Astrocyte of the cerebellum (primary cell): ENCODE measurements at regions not wholly inside any gene's neighbourhood (a gene's known extent, or its start where the extent isn't known, plus 50 kb on each side); places are given as distances from the start of the nearest gene placed in this dataset.

ENCODE experiments used
- DNase-seq: peaks from one replicate; pipeline ENCODE4 v3.0.0-alpha.2; 2011; ENCODE audit warnings: low read depth
- H3K4me3 ChIP-seq: 2 replicates; pipeline ENCODE4 v1.5.1; 2011; ENCODE audit warnings: mild to moderate bottlenecking, low read depth, low read length, moderate library complexity
- in situ Hi-C: cut with HindIII; loops from 2 replicates; pipeline ENCODE4 v1.10.0; 2017; ENCODE audit warnings: low sequenced_read_pairs
- TF ChIP-seq, protein P1 (sequence below): IDR thresholded peaks from 2 replicates; pipeline ENCODE4 v1.5.1; 2012; ENCODE audit warnings: low read length, low read depth, moderate library complexity, mild to moderate bottlenecking; ENCODE audit errors: missing control alignments

DNA sequence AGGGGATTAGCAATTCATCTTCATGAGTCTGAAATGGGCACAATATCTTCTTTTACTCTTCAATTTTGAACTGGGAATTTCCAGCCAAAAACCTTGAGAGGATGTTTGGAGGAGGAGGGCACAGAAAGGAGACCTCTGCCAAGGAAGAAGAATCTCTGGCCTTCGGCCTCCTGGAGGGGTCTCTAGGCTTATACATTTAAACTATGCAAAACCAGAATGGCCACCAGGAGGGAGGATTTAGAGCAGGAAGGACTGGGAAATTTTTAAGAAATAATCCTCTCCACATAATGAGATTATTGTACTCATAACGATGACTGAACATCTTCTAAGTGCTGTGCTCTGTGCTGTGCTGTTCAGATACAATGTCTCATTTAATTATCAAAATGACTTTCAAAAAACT is 325.9 kb downstream of the NDFIP2 start:
- TF ChIP-seq, protein P1, sequence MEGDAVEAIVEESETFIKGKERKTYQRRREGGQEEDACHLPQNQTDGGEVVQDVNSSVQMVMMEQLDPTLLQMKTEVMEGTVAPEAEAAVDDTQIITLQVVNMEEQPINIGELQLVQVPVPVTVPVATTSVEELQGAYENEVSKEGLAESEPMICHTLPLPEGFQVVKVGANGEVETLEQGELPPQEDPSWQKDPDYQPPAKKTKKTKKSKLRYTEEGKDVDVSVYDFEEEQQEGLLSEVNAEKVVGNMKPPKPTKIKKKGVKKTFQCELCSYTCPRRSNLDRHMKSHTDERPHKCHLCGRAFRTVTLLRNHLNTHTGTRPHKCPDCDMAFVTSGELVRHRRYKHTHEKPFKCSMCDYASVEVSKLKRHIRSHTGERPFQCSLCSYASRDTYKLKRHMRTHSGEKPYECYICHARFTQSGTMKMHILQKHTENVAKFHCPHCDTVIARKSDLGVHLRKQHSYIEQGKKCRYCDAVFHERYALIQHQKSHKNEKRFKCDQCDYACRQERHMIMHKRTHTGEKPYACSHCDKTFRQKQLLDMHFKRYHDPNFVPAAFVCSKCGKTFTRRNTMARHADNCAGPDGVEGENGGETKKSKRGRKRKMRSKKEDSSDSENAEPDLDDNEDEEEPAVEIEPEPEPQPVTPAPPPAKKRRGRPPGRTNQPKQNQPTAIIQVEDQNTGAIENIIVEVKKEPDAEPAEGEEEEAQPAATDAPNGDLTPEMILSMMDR, result no peak
- in situ Hi-C loops, result no loop called here
- DNase-seq, result no peak
- no peak overlapping the region for H3K4me3 ChIP-seq

DNA sequence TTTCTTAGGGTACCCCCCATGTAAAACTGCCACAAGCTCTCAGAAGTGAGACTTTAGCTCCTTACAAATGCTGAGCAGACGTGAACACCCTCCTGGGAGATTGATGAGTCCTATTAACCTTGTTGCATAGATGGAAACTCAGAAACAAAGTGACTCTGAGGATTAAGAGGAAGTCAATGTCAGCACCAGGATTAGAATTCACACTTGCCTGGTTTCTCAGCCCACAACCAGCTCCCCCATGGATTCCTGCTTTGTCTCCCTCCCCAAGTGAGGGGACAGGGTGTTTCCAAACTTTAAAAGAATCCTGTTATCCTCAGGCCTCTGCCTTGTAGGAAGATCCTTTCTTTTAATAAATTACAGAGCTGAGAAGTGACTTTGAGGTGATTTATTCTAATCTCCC is 324.4 kb downstream of the NDFIP2 start:
- DNase-seq, result no peak
- in situ Hi-C loops, result no loop called here

DNA sequence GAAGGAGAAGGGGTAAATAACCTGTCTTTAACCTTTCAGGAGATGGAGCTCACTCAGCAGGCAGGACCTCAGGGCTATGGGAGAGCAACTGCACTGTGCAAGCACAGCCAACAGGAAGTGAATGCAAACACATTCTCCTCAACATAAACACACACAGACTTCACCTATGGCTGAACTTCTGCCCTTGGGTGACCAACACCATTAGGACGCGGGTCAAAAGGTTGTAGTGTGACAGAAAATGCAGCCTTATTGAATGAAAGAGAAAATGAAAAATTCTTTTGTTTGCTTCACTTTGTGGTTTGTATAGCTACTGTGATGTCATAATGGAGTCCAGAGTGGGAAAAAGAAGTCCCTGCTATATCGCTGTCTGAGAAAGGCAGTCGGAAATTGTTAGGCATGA is 323.0 kb downstream of the NDFIP2 start:
- H3K4me3 ChIP-seq, result no peak overlapping the region
- no peak for DNase-seq
- in situ Hi-C loops, result no loop called here
- TF ChIP-seq, protein P1, result no peak

More for the DNA sequence above, 324.4 kb downstream of the NDFIP2 start:
- H3K4me3 ChIP-seq, result no peak overlapping the region
- TF ChIP-seq, protein P1, result no peak

DNA sequence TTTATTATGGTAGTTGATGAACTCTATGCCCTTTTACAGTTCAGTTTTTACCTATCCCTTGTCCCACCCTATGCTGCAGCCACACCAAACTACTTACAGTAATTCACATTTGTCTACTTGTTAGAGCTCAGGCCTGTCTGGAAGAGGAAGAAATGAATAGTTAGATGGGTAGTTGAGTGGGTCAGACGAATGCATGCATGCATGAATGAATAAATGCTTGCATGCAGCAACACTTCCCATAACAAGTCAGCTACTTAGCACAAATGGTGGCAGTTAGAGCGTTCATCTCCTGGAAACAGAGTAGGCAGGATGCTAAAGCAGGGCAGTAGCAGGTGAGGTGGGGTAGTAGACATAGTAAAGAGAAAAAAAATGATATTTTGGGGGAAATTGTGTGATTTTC is 322.3 kb downstream of the NDFIP2 start:
- no peak overlapping the region for H3K4me3 ChIP-seq
- TF ChIP-seq, protein P1, result no peak
- in situ Hi-C loops, result no loop called here

DNA sequence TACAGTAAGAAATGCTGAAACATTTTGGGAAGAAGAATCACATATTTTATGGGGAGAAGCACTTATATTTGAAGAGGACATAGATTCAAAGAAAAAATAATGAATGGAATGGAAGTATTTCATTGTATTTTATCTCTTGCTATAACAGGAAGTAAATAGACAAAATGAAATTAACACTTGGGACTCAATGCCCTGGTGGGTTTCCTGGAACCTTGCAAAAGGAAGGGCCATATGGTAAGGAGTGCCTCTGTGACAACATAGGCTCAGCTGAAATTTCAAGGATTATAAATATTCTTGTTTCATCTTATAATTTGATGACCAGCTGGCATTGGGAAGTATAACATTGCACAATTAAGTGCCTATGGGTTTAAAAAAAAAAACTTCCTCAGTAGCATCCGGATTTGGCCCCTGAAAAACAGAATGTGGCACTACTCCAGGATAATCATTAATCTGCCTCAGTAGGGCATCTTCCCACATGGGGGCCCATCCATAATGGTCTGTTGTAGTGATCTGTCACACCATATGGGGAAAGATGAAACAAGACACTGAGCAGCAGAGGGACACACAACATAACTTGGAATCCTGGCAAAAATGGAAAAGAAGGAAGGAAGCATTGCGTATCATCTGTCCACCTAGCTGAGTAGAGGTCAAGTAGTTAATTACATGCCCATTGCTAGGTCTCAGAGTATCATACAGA is 321.6 kb downstream of the NDFIP2 start:
- no peak for DNase-seq
- in situ Hi-C loops, result no loop called here
- TF ChIP-seq, protein P1, result no peak
- H3K4me3 ChIP-seq, result no peak overlapping the region

More for the DNA sequence above, 322.3 kb downstream of the NDFIP2 start:
- DNase-seq, result no peak

DNA sequence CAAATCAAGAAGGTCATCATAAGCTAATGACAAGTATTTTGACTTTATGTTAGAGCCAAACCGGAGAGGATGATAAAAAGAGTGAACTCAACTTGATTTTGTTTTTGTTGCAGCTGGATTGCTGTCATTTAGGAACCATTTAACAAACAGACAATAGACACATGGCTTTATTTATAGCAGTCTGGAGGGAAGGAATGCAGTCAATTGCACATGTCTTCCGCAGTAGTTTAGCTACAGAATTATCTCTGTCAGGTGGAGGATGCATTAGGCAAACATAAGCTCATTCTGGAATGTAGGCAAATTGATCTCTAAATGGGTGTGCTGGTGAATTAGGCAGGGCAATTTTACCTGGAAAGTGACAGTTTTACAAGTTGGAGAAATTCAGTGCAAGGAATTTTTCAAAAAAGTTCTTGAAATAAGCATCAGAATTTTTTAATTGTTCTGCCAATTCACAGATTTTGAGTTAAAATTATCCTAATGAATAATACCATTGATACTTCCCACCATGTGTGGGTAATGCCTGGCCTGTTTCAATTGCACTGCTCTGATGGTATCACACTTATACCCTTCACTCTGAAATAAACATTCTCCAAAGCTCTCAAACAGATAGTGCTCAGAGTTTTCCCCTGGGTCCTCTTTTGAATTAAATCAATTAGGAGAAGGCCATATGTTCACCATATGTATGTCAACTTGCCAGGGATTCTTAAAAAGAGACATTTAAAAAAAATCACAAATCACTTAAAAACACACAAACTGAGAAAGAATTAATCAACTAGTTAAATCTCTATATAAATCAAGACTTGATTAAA is 318.3 kb downstream of the NDFIP2 start:
- H3K4me3 ChIP-seq, result no peak overlapping the region
- in situ Hi-C loops, result loop anchor here (25.0 kb wide), 1 partner anchor 538 kb away; the partner anchor contains the start of gene SPRY2
- TF ChIP-seq, protein P1, result no peak
- no peak for DNase-seq
